SKM-1 treated with dmso at 0.1 percent for 144 hours (cell line): ENCODE measurements at regions not wholly inside any gene's neighbourhood (a gene's known extent, or its start where the extent isn't known, plus 50 kb on each side); places are given as distances from the start of the nearest gene placed in this dataset.

Experiments used
- DNase-seq: peaks from one replicate; lab custom pipeline; 2025; ENCODE audit not compliant: unreplicated experiment; lab: John Stamatoyannopoulos, UW

DNA sequence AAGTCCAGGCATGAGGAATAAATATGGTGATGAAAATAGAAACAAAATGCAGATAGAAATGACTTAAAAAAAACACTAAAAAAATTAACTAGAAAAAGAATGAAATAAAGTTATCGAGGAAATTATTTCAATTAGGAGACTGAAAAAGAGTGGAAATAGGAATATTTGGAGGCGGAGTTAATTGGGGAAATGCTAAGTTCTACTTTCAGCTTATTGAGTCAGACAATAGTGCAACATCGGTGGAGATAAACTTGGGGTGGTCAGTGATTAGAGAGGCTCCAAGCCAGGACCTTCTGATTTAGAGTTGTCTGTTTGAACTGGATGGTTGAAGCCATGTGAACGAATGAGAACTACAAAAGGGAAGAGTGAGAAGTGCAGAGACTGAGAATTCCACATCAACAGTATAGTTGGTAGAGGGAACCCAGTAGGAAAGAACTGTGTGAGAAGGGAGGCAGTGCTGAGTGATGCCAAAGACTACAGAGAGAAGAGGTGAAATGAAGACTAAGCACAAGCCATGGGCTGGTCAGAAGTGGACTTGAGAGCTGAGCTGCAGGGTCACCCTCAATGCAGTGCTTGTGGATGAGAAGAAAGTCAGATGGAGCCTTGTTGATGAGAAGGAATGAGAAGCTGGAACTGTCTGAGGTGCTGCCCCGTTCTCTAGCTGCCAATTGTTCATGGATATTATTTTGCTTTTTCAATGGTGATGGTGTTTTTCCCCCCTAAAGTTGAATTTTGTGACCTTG lies 160.7 kb downstream of the ICE1 start:
- DNase-seq: no peak

DNA sequence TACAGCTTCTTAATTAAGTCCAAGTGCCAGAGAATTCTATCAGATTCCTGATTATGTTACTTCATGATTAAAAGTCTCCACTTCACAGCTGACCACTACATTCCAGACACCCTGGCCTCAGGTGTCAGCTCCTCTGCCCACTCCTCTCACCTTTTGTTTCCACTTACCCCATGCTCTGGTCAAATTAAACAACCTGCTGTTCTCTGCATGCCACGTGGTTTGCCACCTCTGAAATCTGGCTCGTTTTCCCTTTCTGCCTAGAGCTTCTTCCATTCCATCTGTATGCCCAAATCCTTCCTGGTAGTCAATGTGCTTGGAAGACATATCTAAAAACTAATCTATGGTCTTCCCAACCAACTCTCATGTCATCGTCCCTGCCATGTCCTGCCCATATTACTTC lies 158.6 kb downstream of the ICE1 start:
- DNase-seq: no peak

DNA sequence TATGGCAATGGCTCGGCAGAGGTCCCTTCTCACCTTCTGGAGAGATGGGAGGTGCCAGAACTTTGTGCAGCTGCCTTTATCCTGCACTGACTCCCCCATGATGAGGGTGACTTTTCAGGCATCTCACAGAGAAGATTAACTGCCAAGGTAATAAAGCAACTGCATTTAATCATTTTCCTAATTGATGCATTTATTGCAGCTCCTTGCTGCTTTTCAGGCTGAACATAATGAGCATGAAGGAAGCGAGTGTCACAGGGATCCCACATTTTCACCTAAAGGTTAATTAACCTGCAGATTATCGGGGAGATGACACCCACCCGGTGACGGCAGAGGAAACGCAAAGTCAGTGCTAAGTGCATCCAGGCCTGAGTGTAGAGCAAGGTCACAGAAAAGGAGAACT lies 154.3 kb downstream of the ICE1 start:
- no peak for DNase-seq

DNA sequence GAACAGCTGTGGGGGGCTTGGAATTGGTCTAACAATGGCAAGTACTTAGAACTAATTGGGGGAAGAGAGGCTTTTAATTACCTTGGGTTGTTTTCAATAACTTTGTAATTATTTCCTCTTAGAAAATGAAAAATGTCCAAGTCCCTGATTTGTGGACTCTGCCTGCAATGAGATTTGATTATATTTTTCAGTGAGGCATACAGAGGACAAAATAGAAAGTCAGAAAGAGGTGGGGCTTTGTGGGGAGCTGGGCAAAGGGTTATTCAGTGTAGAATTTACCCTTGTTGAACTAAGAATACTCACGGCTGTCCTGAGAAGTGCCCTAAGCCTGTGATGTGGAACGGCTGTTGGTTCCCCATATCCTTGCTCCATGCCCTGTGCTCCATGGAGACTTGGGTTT lies 153.0 kb downstream of the ICE1 start:
- no peak for DNase-seq

DNA sequence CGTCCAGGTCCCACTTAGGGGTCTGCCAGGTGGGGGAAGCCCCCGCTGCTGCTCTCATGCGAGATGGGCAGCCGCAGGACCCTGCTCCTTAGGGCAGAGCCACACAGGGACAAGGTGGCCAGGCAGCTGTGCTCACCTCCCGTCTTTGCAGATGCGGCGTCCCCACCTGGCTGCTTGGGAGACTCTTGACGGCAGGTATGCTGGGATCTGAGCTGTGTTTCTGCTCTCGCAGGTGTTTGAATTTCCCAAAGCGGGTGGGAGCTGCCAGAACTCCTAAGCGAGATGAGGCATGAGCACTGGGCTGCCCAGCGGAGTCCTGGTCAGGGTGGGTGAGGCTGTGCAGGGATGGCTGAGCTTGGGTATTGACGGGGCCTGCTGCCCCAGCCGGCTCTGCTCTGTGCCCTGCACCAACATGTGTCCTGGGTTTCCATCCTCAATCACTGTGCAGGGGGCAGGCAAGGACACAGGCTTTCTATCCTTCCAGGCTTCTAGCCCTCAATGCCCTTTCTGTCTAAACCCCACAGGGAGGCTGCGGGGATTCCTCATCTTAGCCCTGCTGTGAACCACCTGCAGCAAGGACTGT lies 151.4 kb downstream of the ICE1 start:
- DNase-seq: no peak

DNA sequence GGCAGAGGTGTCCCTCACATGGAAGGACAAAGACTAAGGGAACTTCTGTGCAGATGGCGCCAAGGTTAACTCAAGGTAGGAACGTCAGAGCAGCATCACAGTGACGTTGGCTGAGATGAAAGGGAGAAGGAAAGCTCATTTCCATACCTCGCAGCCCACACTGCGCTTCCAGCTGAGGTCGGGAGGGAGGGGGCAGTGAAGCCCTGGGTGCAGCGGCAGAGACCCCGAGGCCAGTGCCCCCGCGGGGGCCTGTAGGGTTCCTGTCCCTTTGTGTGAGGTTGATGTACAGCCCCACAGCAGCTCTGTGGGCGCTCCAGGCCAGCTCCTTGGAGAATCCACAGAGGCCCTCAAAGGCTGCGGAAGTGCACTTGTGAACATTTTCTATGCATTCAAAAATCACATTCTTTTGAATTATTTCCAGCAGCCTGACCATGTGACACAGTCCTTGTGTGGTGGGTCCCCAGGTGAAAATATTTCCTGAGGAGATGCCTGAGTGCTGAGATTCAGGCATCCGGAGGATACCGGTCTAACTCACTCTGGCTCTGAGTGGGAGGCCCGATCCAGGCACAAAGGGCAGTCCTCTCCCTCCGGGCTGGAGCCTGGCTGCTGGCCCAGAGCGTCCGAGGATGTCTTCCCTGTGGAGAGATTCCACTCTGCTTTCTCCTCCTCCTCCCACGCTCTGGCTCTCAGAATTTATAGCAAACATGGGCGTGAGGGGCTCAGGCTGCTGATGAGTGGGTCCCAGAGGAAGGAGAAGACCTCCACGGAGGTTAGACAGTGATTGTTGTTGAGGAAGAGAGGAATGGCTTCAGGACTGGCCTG lies 150.7 kb downstream of the ICE1 start:
- no peak for DNase-seq

DNA sequence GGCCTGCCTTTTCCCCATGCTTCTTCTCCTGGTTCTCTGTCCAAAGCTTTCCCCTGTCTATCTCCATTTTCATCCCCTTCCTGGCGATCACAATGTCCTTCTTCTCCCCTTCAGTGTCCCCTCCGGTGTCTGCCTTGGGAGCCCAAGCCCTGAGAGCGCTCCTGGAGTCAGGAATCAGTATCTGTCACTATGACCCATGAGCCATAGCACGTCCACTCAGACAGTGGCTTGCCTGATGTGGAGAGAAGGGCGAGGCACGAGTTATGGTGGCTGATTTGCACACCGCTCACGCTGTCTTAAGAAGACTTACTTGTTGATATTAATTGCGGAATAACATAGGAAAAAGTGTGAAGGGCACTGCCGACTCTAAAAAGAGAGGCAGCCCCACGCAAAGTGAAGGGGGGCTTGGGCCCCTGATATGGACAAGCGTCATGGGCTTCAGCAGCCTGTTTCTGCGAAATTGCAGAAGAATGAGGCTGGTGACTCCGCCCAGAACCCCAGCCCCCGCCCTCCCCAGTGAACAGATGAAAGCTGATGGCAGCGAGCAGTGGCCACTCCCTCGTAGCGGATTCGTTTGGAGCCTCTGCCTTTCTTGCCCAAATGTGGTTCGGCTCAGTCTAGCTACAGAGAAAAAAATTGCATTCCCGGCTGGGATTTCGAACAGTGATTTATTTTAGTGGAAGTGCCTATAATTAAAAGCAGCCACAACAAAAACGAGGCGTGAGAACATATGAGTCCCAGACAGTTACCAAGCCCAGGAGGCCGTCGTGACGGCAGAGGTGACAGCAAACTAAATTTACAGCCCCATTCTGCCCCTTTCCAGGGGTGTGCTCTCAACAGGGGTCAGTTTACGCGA lies 149.8 kb downstream of the ICE1 start:
- no peak for DNase-seq

DNA sequence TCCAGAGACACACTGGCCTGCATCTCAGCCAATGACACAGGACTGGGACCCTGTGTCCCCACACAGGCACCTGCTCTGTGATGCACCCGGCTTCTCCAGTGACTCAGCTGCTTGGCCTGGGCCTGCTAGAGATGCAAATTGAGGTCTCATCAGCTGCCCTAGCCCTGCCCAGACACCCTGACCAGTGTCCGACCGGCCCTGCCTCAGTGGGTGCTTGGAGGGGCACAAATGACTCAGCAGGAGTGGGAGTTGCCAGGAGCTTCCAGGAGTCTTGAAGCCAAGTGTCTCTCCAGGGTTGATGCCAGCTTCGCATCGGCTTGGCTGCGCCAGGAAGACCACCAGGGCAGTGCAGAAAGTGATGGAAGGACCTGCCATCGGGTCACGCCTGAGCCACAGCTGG lies 148.2 kb downstream of the ICE1 start:
- no peak for DNase-seq

DNA sequence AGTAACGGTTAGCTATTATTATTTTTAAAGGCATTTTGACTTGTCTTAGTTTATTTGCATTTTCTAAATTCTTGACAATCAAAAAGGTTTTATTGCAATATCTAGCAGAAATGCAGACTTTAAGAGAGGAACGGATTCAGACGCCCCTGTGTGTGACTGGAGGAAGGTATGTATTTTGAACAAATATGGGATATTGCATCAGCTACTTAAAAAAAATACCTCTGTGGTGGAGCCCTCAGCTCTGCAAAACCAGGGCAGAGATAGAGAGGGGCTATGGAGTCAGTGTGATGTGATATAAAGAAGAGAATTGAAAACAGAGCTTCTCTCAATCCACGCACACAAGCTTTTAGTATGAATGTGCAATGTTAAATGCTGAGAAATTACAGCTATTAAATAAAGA lies 142.4 kb downstream of the ICE1 start:
- no peak for DNase-seq

DNA sequence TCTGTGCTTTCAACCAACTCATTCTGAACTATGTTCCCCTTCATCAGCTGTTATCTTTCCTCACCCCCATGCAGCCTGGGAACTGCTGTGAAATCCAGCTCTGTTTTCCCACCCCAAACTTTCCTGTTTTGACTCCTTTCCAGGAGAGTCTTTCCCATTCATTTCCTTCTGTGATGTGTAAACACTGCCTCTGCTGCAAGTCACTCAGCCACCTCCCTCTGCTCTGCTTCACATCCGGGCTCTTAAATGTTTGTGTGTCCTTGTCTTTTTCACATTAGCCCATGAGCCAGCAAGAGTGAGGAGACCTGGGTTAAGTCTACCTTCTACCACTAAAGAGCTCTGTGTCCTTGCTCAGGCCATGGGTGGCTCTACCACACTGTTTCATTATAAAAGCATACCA lies 137.5 kb downstream of the ICE1 start:
- DNase-seq: no peak

DNA sequence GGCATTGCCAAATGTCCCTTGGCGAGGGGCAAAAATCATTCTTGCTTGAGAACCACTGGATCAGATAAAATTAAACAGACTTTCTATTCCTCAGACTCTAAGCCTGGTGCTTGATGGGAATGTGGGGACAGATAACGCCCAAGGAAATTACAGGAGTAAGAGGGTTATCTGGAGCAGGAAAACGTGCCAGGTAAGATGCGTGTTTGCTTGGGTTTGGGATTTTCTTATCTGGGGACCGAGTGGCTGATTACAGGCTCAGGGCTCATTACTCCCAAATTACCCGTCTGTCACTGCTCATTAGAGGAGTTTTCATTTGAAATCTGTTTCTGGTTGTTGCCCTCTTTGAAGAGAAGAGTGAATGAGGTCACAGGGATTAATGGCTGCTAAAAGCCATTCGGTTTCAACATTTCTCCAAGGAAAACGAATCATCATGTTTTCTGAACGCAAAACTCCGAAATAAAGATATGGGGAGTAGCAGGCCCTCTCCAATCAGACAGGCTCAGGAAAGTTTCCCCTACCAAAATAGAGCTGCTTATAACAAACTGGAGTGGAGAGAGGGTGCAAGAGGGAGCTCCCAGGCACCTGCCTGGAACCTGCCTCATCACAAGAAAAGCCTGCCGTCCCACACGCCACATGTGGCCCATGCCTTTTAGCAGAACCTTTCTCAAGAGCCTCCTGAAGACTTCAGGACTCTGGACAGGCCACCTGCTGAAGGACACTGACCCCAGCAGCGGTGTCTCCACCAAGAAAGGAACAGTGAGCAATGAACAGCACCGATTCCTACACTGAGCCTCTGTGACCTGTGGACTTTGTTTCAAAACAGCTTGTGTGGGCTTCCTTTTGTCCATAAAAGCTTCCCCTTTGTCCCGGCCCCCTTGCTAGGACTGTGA lies 136.4 kb downstream of the ICE1 start:
- no peak for DNase-seq

DNA sequence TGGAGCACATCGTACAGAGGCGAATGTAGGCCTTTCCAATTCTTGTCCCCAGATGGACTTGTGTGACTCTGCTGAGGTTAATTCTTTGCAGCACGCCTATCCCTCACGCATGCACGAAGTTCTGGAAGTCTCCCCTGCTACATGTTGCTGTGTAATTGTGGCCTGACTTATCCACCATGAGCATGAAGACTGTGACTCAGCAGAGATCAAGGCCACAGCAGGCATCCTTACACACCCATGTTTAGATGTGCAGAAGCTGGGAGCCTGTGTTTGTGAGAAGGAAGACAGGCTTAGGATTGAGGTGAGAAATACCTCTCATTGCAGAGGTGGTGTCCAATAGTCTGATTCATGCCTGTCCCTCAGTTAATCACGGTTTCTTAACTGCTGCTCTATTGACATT lies 135.6 kb downstream of the ICE1 start:
- no peak for DNase-seq

DNA sequence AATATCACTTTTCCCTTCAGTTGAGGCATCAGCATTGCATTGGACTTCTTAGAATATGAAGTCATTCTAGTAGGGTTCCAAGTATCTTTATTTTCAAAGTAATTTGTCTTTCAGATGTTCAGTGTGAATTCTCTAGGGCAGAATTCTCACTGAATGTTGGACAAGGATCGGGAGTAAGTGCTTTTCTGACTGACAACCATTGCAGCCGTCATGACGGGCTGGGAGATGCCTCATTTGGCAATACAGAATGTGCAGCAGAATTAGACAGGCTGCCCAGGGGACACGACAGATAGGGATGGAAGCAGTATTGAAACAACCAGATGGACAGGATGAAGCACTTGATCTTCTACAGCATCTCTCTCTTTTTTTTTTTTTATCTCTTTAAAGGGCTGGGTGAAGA lies 129.0 kb downstream of the ICE1 start:
- no peak for DNase-seq

DNA sequence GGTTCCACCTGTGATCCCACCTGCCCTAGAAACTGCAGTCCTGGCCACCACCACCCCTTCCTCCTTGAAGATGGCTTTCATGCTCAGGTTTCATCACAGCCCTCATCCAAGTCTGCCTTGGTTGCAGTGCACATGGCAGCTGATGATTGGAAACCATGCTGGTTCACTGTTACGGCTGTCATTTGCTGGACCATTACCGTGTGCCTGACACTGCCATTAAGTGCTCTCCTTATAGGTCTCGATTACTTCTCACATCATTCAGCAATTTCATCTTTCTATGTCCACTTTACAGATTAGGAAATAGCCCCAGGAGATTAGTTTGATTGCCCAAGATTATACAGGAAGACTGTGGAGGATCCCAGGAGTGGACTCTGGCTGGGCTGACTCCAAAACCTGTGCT lies 123.9 kb downstream of the ICE1 start:
- DNase-seq: no peak

DNA sequence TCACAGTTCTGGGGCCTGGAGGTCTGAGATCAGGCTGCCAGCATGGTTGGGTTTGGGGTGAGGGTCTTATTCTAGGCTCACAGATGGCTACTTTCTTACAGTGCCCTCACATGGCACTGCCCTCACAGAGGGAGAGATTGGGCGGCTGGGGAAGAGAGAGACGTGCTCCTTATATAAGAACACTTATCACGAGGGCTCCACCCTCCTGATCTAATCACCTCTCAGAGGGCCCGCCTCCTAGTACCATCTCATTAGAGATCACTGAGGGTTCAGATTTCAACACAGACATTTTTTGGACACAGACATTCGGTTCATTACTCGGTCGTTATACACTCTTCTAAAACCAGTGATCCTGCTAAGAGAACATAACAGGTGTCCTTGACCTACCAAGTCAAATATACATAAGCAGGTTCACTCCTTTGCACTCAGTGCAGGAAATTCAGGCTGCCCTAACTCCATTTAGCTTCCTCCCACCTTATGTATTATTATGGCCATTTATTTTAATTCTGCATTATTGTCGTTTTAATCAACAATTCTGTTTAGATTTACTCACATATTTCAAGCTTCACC lies 121.7 kb downstream of the ICE1 start:
- DNase-seq: no peak

DNA sequence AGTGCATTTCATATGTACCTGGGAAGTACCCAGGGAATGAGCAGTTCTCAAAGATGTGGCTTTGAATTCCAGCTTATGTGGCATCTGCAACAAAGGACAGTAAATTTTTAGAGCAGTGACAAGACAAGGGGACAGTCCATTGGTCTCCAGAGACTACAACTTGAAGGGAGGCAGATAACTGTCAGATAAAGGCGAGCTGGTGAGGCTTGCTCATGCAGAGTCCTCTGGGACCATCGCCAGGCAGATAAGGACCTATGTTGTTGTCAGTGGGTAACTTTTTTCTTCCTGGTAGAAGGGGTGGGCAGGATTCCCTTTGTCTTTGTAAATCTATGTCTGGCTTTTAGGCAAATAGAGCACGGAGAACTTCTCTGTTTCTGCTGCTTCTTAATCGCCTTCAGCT lies 120.2 kb downstream of the ICE1 start:
- DNase-seq: no peak

DNA sequence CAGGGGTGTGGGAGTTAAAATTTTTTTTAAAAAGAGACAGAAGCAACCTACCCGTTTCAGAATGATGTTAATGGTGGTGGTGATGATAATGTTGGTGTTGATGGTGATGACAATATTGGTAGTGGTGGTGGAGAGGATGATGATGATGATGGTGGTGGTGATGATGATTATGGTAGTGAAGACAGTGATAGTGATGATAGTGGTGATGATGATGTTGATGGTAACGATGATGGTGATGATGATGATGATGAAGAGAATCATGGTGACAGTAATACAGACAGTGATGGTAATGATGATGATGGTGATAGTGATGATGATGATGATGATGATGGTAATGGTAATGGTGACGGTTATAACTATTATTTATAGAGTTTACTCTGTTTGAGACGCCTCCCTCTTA lies 117.6 kb downstream of the ICE1 start:
- DNase-seq: no peak
